GM06990 (cell line): ENCODE measurements at regions not wholly inside any gene's neighbourhood (a gene's known extent, or its start where the extent isn't known, plus 50 kb on each side); places are given as distances from the start of the nearest gene placed in this dataset.

ENCODE experiments used
- DNase-seq: peaks from one replicate; pipeline ENCODE4 v3.0.0-alpha.2; 2011; ENCODE audit not compliant: insufficient read length; ENCODE audit errors: extremely low read depth
- H3K27me3 ChIP-seq: replicated peaks from 2 replicates; pipeline ENCODE4 v1.6.0; 2011; ENCODE audit warnings: low read length; ENCODE audit not compliant: control insufficient read depth, insufficient read depth
- H3K36me3 ChIP-seq: 2 replicates; pipeline ENCODE4 v1.5.1; 2011; ENCODE audit warnings: low read length; ENCODE audit not compliant: control insufficient read depth, insufficient read depth
- H3K4me3 ChIP-seq: replicated peaks from 2 replicates; pipeline ENCODE4 v1.5.1; 2011; ENCODE audit warnings: low read depth, mild to moderate bottlenecking, control low read depth, low read length
- TF ChIP-seq, protein P1 (sequence below): IDR thresholded peaks from 2 replicates; pipeline ENCODE4 v1.5.1; 2011; ENCODE audit warnings: low read length, control low read depth, mild to moderate bottlenecking, inconsistent platforms; ENCODE audit not compliant: insufficient read depth, poor library complexity, severe bottlenecking

DNA sequence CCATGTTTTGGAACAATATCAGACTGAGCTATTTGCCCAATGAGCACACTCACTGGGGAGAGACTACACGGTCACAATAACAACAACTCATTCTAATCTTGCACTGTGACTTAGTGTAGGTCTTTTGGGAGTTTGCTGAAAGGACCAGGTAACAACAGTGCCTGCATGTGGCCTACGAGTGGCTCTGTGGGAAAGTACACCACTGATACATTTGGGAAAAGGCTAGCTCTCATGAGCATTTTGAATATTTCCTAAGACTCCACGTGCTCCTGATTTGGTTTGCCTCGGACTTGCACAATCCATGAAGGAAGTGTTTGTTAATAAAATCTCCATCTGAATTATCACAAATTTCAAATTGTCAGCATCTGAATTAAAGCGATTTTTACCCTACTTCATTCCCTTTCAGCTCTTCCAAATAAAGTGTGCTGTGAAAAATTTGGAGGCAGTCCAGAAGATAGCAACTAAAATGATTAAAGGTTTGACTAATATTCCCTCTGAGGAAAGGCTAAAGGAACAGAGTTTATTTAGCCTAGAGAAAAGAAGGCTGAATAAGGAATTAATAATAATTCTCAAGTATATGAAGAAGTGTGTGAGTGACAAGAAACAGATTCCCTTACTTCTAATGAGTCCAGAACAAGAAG is 406.4 kb downstream of the PPARGC1A start:
- DNase-seq: no peak
- Histone ChIP-seq H3K4me3 (no peak overlapping the region), H3K27me3 (no peaks in the 10 kb centered on the region), H3K36me3 (no peaks in the 10 kb centered on the region)
- TF ChIP-seq, protein P1, sequence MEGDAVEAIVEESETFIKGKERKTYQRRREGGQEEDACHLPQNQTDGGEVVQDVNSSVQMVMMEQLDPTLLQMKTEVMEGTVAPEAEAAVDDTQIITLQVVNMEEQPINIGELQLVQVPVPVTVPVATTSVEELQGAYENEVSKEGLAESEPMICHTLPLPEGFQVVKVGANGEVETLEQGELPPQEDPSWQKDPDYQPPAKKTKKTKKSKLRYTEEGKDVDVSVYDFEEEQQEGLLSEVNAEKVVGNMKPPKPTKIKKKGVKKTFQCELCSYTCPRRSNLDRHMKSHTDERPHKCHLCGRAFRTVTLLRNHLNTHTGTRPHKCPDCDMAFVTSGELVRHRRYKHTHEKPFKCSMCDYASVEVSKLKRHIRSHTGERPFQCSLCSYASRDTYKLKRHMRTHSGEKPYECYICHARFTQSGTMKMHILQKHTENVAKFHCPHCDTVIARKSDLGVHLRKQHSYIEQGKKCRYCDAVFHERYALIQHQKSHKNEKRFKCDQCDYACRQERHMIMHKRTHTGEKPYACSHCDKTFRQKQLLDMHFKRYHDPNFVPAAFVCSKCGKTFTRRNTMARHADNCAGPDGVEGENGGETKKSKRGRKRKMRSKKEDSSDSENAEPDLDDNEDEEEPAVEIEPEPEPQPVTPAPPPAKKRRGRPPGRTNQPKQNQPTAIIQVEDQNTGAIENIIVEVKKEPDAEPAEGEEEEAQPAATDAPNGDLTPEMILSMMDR: no peak

DNA sequence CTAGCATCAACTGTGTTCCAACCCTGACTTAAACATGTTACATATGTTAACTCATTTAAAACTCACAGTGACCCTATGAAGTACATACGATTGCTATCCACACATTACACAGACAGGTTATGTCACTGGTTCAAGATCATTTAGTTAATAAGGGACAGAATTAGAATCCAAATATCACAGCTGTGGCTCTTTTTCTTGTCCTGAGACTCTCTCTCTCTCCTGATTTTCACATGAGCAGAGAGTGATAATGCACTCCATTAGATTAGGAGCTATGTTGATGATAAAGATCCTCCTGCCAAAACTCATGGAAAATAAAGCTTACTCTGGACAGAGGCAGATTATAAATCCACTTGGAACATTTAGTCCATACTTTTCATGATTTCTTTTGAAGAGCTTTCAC is 408.3 kb downstream of the PPARGC1A start:
- H3K4me3 ChIP-seq: no peak overlapping the region
- TF ChIP-seq, protein P1: no peak
- DNase-seq: no peak
- H3K36me3 ChIP-seq: no peaks in the 10 kb centered on the region
- H3K27me3 ChIP-seq: no peaks in the 10 kb centered on the region

DNA sequence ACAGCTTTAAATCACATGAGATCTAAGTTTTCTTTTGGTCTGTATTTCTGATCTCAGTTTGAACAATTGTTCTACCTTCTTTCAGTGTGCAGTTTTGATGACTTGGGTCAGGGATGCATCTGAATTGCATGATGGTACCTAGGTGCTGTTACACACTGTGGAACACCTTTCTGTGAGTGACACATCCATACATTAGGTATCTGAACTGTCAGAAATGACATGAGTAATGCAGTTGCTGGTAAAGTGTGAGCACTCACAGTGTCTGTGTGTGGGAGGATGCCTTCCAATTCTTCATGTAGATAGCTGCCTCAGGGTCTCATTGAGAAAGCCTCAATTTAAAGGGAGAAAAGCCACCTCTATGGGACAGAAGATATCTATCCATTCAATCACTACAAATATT is 411.9 kb downstream of the PPARGC1A start:
- Histone ChIP-seq H3K36me3 (no peaks in the 10 kb centered on the region), H3K4me3 (no peak overlapping the region), H3K27me3 (no peaks in the 10 kb centered on the region)
- no peak for DNase-seq
- TF ChIP-seq, protein P1: no peak

DNA sequence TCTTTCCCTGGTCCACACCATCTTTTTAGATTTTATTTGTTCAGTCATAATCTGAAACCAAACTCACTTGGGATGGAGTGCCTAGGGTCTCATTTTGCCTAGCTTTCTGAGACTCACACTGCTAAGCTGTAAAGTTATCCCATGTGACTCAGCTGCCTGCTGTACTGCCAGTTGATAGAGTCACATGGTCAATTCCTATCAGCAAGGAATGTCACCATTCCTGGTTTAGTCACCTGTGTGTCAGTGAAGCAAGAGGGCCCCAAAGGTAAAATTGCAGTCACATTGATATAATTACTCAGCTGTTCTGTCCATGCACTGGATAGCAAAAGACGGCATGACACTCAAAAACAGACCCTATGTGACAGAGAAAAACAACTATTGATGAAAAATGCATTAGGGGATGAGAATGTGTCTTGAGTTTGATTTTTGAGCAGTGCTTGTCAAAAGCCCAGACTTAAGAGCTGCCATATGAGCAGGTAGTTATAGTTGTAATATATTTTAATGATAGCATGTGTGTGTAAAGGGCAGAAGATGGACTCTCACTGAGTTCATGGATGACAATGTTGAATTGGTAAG is 413.2 kb downstream of the PPARGC1A start:
- no peak overlapping the region for H3K4me3 ChIP-seq
- no peaks in the 10 kb centered on the region for H3K36me3 ChIP-seq
- DNase-seq: no peak
- H3K27me3 ChIP-seq: no peaks in the 10 kb centered on the region
- TF ChIP-seq, protein P1: no peak

DNA sequence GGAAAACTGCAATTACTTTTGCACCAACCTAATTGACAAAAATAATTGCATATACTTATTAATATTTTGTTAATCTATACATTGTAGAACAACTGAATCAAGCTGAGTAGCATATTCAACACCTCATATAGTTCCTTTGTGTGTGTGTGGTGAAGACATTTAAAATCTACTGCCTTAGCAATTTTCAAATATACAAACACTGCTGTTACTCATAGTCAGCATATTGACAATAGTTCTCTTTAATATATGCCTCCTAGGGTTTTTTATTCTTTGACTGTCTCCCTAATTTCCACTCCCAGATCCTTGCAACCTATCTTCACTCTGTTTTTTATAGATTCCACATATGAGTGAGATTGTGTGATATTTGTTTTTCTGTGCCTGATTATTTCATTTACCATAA is 426.8 kb downstream of the PPARGC1A start:
- TF ChIP-seq, protein P1: no peak
- Histone ChIP-seq H3K36me3 (no peaks in the 10 kb centered on the region), H3K27me3 (no peaks in the 10 kb centered on the region), H3K4me3 (no peak overlapping the region)
- no peak for DNase-seq

DNA sequence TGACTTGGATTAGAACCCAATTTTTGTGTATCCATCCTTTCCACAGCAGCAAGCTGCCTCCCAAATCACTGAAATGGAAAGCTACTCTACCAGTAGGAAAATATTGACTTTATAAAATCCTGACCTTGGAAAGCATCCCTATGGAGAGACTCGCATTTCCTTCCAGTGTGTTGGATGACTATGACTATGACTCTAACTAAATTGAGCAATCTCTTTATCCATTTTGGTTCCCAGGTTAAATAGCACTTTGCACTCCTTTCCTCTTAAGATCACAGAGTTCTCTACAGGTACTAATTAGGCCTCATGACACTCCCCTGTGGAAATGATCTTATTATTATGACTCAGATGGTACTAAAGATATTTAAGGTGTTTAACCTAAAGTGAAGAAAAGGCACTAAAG is 431.8 kb downstream of the PPARGC1A start:
- TF ChIP-seq, protein P1: no peak
- no peak for DNase-seq
- no peak overlapping the region for H3K4me3 ChIP-seq
- no peaks in the 10 kb centered on the region for H3K36me3 ChIP-seq
- no peaks in the 10 kb centered on the region for H3K27me3 ChIP-seq
